ENCODE measurements at regions not wholly inside any gene's neighbourhood (a gene's known extent, or its start where the extent isn't known, plus 50 kb on each side); places are given as distances from the start of the nearest gene placed in this dataset.

DNA sequence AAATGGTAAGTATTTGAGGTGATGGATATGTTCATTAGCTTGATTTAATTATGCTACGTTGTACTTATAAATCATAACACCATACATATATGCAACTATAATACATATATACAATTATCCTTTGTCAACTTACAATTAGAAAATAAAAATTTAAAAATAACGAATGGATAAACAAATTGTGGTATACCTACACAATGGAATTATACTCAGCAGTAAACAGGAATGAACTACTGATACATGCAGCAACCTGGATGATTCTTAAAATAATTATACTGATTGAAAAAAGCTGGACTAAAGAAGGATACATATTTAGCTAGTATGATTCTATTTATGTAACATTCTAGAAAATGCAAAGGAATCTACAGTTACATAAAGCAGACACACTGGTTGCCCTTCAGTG, 425.7 kb downstream of the DYNC2H1 start:
- TF ChIP-seq SIN3A (IDR thresholded peaks at IDR 0.05; ENCODE audit: borderline replicate concordance, insufficient read depth, low read depth, low read length) (no peak), POLR2AphosphoS5 (IDR thresholded peaks at IDR 0.05; ENCODE audit: low read depth, low read length) (no peak)
- TF ChIP-seq, protein P1, sequence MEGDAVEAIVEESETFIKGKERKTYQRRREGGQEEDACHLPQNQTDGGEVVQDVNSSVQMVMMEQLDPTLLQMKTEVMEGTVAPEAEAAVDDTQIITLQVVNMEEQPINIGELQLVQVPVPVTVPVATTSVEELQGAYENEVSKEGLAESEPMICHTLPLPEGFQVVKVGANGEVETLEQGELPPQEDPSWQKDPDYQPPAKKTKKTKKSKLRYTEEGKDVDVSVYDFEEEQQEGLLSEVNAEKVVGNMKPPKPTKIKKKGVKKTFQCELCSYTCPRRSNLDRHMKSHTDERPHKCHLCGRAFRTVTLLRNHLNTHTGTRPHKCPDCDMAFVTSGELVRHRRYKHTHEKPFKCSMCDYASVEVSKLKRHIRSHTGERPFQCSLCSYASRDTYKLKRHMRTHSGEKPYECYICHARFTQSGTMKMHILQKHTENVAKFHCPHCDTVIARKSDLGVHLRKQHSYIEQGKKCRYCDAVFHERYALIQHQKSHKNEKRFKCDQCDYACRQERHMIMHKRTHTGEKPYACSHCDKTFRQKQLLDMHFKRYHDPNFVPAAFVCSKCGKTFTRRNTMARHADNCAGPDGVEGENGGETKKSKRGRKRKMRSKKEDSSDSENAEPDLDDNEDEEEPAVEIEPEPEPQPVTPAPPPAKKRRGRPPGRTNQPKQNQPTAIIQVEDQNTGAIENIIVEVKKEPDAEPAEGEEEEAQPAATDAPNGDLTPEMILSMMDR (IDR thresholded peaks at IDR 0.05) = no peak
- TF ChIP-seq, protein P2, sequence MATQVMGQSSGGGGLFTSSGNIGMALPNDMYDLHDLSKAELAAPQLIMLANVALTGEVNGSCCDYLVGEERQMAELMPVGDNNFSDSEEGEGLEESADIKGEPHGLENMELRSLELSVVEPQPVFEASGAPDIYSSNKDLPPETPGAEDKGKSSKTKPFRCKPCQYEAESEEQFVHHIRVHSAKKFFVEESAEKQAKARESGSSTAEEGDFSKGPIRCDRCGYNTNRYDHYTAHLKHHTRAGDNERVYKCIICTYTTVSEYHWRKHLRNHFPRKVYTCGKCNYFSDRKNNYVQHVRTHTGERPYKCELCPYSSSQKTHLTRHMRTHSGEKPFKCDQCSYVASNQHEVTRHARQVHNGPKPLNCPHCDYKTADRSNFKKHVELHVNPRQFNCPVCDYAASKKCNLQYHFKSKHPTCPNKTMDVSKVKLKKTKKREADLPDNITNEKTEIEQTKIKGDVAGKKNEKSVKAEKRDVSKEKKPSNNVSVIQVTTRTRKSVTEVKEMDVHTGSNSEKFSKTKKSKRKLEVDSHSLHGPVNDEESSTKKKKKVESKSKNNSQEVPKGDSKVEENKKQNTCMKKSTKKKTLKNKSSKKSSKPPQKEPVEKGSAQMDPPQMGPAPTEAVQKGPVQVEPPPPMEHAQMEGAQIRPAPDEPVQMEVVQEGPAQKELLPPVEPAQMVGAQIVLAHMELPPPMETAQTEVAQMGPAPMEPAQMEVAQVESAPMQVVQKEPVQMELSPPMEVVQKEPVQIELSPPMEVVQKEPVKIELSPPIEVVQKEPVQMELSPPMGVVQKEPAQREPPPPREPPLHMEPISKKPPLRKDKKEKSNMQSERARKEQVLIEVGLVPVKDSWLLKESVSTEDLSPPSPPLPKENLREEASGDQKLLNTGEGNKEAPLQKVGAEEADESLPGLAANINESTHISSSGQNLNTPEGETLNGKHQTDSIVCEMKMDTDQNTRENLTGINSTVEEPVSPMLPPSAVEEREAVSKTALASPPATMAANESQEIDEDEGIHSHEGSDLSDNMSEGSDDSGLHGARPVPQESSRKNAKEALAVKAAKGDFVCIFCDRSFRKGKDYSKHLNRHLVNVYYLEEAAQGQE (IDR thresholded peaks at IDR 0.05; ENCODE audit: insufficient read depth in 1 of 2, low read depth in 2 of 2, low read length in 1 of 2) = no peak
